Astrocyte (in vitro differentiated cells and primary cell): ENCODE measurements at regions not wholly inside any gene's neighbourhood (a gene's known extent, or its start where the extent isn't known, plus 50 kb on each side); places are given as distances from the start of the nearest gene placed in this dataset.

Experiments
- DNase-seq: peaks from one replicate; pipeline ENCODE4 v3.0.0-alpha.2; 2010; ENCODE audit warnings: low read depth
- FAIRE-seq: peaks from 2 replicates; lab custom pipeline; 2011; peaks lifted over from hg19 to GRCh38; lab: Jason Lieb, UNC
- H2AFZ ChIP-seq: 2 replicates; pipeline ENCODE4 v1.6.0; 2012; ENCODE audit warnings: low read depth, low read length, inconsistent platforms
- H3K27ac ChIP-seq: 2 replicates; pipeline ENCODE4 v1.5.1; 2011; ENCODE audit warnings: low read depth, low read length, inconsistent platforms
- H3K27me3 ChIP-seq: 2 replicates; pipeline ENCODE4 v1.6.0; 2011; ENCODE audit warnings: low read length, inconsistent platforms; ENCODE audit not compliant: insufficient read depth
- H3K36me3 ChIP-seq: 2 replicates; pipeline ENCODE4 v1.5.1; 2011; ENCODE audit warnings: low read length, inconsistent platforms; ENCODE audit not compliant: insufficient read depth
- H3K4me1 ChIP-seq: 2 replicates; pipeline ENCODE4 v1.5.1; 2011; ENCODE audit warnings: low read length, inconsistent platforms; ENCODE audit not compliant: insufficient read depth
- H3K4me2 ChIP-seq: 2 replicates; pipeline ENCODE4 v1.6.0; 2012; ENCODE audit warnings: low read length, inconsistent platforms
- H3K4me3 ChIP-seq: 2 replicates; pipeline ENCODE4 v1.5.1; 2011; ENCODE audit warnings: low read depth, mild to moderate bottlenecking, low read length, inconsistent platforms; ENCODE audit not compliant: insufficient read depth
- H3K79me2 ChIP-seq: 2 replicates; pipeline ENCODE4 v1.6.0; 2012; ENCODE audit warnings: mild to moderate bottlenecking, low read length, inconsistent platforms; ENCODE audit not compliant: insufficient read depth
- H3K9ac ChIP-seq: 2 replicates; pipeline ENCODE4 v1.6.0; 2012; ENCODE audit warnings: mild to moderate bottlenecking, low read length, inconsistent platforms
- H3K9me3 ChIP-seq: 2 replicates; pipeline ENCODE4 v1.5.1; 2012; ENCODE audit warnings: low read depth, mild to moderate bottlenecking, low read length, inconsistent platforms; ENCODE audit not compliant: insufficient read depth
- H4K20me1 ChIP-seq: 2 replicates; pipeline ENCODE4 v1.6.0; 2012; ENCODE audit warnings: low read length, inconsistent platforms; ENCODE audit not compliant: insufficient read depth
- H3K27ac Mint-ChIP-seq: one replicate; pipeline ENCODE4 v1.8.0; 2021; ENCODE audit warnings: mild to moderate bottlenecking, mixed read lengths; ENCODE audit not compliant: unreplicated experiment
- H3K27me3 Mint-ChIP-seq: one replicate; pipeline ENCODE4 v1.8.0; 2021; ENCODE audit warnings: low read depth, mixed read lengths; ENCODE audit not compliant: unreplicated experiment
- H3K36me3 Mint-ChIP-seq: one replicate; pipeline ENCODE4 v1.8.0; 2021; ENCODE audit warnings: low read depth, mixed read lengths; ENCODE audit not compliant: unreplicated experiment
- H3K4me1 Mint-ChIP-seq: one replicate; pipeline ENCODE4 v1.8.0; 2021; ENCODE audit warnings: low read depth, mixed read lengths; ENCODE audit not compliant: unreplicated experiment
- H3K4me3 Mint-ChIP-seq: one replicate; pipeline ENCODE4 v1.8.0; 2021; ENCODE audit warnings: mild to moderate bottlenecking, moderate library complexity, mixed read lengths; ENCODE audit not compliant: unreplicated experiment
- H3K9me3 Mint-ChIP-seq: one replicate; pipeline ENCODE4 v1.8.0; 2021; ENCODE audit warnings: mild to moderate bottlenecking, mixed read lengths; ENCODE audit not compliant: unreplicated experiment
- CTCF ChIP-seq: IDR thresholded peaks from 2 replicates; pipeline ENCODE4 v1.5.1; 2011; ENCODE audit warnings: low read depth, mild to moderate bottlenecking, inconsistent platforms, low read length, moderate library complexity; ENCODE audit not compliant: insufficient read depth
- EZH2 ChIP-seq: IDR thresholded peaks from 2 replicates; pipeline ENCODE4 v1.6.1; 2012; ENCODE audit warnings: mild to moderate bottlenecking, low read length, inconsistent platforms; ENCODE audit not compliant: insufficient read depth

GRCh38 chr10:44056967-44057805 is 327.7 kb downstream of the CXCL12 start:
- Histone ChIP-seq H3K79me2 (no peaks in the 10 kb centered on the region), H3K9ac (no peak overlapping the region), H3K9me3 (no peaks in the 10 kb centered on the region), H4K20me1 (no peaks in the 10 kb centered on the region), H3K27ac (no peak overlapping the region), H3K36me3 (no peaks in the 10 kb centered on the region), H3K4me2 (no peak overlapping the region), H3K4me3 (no peak overlapping the region), H2AFZ (no peak overlapping the region), H3K4me1 (peaks cover 3% of the 10 kb centered on the region), H3K27me3 (peaks cover 28% of the 10 kb centered on the region)
- DNase-seq (no peak), FAIRE-seq (no peak)
- Mint-ChIP-seq H3K27ac (no peak overlapping the region), H3K4me3 (no peak overlapping the region), H3K36me3 (no peaks in the 10 kb centered on the region), H3K27me3 (peaks cover 21% of the 10 kb centered on the region), H3K9me3 (peaks cover 3% of the 10 kb centered on the region), H3K4me1 (peaks cover 11% of the 10 kb centered on the region)
- TF ChIP-seq EZH2 (no peak), CTCF (no peak)

DNA sequence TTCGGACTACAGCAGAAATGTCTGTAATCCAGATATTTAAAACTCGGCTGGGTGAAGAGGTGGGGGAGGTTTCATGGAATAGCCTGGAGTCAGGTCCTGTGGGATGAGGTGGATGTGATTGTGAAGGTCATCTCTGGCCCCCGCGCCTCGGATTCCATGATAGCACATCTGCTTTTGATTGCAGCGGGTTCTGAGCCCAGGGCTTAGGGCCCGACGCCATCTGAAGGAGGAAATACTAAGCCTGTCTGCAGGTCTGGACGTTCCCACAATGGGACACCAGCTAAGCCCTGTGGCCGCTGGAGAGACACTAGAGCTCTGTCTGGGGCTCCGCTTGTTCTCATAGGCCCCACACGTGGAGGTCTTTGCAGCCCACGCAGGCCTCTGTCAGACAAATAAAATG is 328.7 kb downstream of the CXCL12 start:
- H3K27ac ChIP-seq, result no peak overlapping the region
- H4K20me1 ChIP-seq, result no peaks in the 10 kb centered on the region
- H3K9ac ChIP-seq, result no peak overlapping the region
- H3K4me1 ChIP-seq, result peaks cover 11% of the 10 kb centered on the region
- peaks cover 20% of the 10 kb centered on the region for H3K4me1 Mint-ChIP-seq
- H3K9me3 ChIP-seq, result no peaks in the 10 kb centered on the region
- FAIRE-seq (no peak), DNase-seq (no peak)
- TF ChIP-seq EZH2, result no peak
- TF ChIP-seq CTCF, result no peak
- no peak overlapping the region for H3K4me3 Mint-ChIP-seq
- H3K36me3 ChIP-seq, result no peaks in the 10 kb centered on the region
- H3K4me2 ChIP-seq, result no peak overlapping the region
- no peak overlapping the region for H3K27ac Mint-ChIP-seq
- H3K27me3 ChIP-seq, result peaks cover 28% of the 10 kb centered on the region
- peaks cover 3% of the 10 kb centered on the region for H3K9me3 Mint-ChIP-seq
- H2AFZ ChIP-seq, result no peak overlapping the region
- peaks cover 16% of the 10 kb centered on the region for H3K27me3 Mint-ChIP-seq
- no peak overlapping the region for H3K4me3 ChIP-seq
- H3K36me3 Mint-ChIP-seq, result no peaks in the 10 kb centered on the region
- no peaks in the 10 kb centered on the region for H3K79me2 ChIP-seq

GRCh38 chr10:44054046-44054445 is 330.9 kb downstream of the CXCL12 start:
- peaks cover 30% of the 10 kb centered on the region for H3K27me3 ChIP-seq
- no peaks in the 10 kb centered on the region for H3K36me3 Mint-ChIP-seq
- H3K9me3 ChIP-seq, result no peaks in the 10 kb centered on the region
- TF ChIP-seq EZH2 (no peak), CTCF (no peak)
- DNase-seq, result no peak
- no peaks in the 10 kb centered on the region for H4K20me1 ChIP-seq
- H2AFZ ChIP-seq, result no peak overlapping the region
- peaks cover 11% of the 10 kb centered on the region for H3K4me1 ChIP-seq
- H3K9me3 Mint-ChIP-seq, result peaks cover 3% of the 10 kb centered on the region
- no peak for FAIRE-seq
- H3K4me3 ChIP-seq, result no peak overlapping the region
- H3K4me1 Mint-ChIP-seq, result peaks cover 28% of the 10 kb centered on the region
- no peaks in the 10 kb centered on the region for H3K79me2 ChIP-seq
- no peaks in the 10 kb centered on the region for H3K36me3 ChIP-seq
- no peak overlapping the region for H3K4me3 Mint-ChIP-seq
- H3K4me2 ChIP-seq, result no peak overlapping the region
- H3K9ac ChIP-seq, result no peak overlapping the region
- peaks cover 8% of the 10 kb centered on the region for H3K27me3 Mint-ChIP-seq
- H3K27ac ChIP-seq, result no peak overlapping the region
- no peak overlapping the region for H3K27ac Mint-ChIP-seq
